ENCODE measurements at regions not wholly inside any gene's neighbourhood (a gene's known extent, or its start where the extent isn't known, plus 50 kb on each side); places are given as distances from the start of the nearest gene placed in this dataset.

- DNase-seq, result no peak
Measured at GRCh38 chr4:100839712-100840111, 321.9 kb upstream of the EMCN start.

GRCh38 chr4:100838286-100838685 lies 320.5 kb upstream of the EMCN start:
- DNase-seq, result no peak

GRCh38 chr4:100836929-100837328 lies 319.1 kb upstream of the EMCN start:
- DNase-seq, result no peak

GRCh38 chr4:100834616-100835015 lies 316.8 kb upstream of the EMCN start:
- no peak for DNase-seq

- DNase-seq, result no peak
Measured at GRCh38 chr4:100833906-100834305, 316.1 kb upstream of the EMCN start.

GRCh38 chr4:100828986-100829685 lies 311.3 kb upstream of the EMCN start:
- DNase-seq, result no peak

GRCh38 chr4:100828364-100828763 lies 310.5 kb upstream of the EMCN start:
- no peak for DNase-seq

GRCh38 chr4:100827756-100828155 lies 309.9 kb upstream of the EMCN start:
- no peak for DNase-seq

GRCh38 chr4:100826808-100827548 lies 309.2 kb upstream of the EMCN start:
- no peak for DNase-seq

GRCh38 chr4:100826067-100826466 lies 308.2 kb upstream of the EMCN start:
- no peak for DNase-seq

- DNase-seq, result no peak
Measured at GRCh38 chr4:100823993-100824323, 306.1 kb upstream of the EMCN start.

- DNase-seq, result peak; percentile 88
Measured at GRCh38 chr4:100823066-100823992, 305.5 kb upstream of the EMCN start.

GRCh38 chr4:100820249-100820648 lies 302.4 kb upstream of the EMCN start:
- no peak for DNase-seq

- DNase-seq, result no peak
Measured at GRCh38 chr4:100819505-100819904, 301.7 kb upstream of the EMCN start.

GRCh38 chr4:100816436-100817045 lies 298.7 kb upstream of the EMCN start:
- no peak for DNase-seq

- DNase-seq, result no peak
Measured at GRCh38 chr4:100811046-100811445, 293.2 kb upstream of the EMCN start.

- no peak for DNase-seq
Measured at GRCh38 chr4:100809506-100809905, 291.7 kb upstream of the EMCN start.

- no peak for DNase-seq
Measured at GRCh38 chr4:100806988-100807387, 289.2 kb upstream of the EMCN start.

GRCh38 chr4:100805538-100805937 lies 287.7 kb upstream of the EMCN start:
- no peak for DNase-seq

- no peak for DNase-seq
Measured at GRCh38 chr4:100804576-100805360, 286.9 kb upstream of the EMCN start.

GRCh38 chr4:100803751-100804150 lies 285.9 kb upstream of the EMCN start:
- no peak for DNase-seq
